ENCODE measurements at regions not wholly inside any gene's neighbourhood (a gene's known extent, or its start where the extent isn't known, plus 50 kb on each side); places are given as distances from the start of the nearest gene placed in this dataset.

DNA sequence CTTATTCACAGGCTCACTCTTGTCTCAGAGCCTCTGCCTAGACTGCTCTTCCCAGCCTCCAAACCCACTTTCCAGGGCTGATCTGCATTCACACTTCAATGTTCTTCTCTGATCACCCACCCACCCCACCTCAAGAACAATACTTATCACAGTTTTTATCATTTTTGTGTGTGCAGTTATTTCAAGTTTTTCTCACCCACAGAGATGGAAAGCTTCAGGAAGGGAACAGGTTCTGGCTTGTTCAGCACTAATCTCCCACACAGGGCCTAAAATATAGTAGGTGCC lies 160.9 kb downstream of the MRPL14 start:
- TF ChIP-seq, protein P1, sequence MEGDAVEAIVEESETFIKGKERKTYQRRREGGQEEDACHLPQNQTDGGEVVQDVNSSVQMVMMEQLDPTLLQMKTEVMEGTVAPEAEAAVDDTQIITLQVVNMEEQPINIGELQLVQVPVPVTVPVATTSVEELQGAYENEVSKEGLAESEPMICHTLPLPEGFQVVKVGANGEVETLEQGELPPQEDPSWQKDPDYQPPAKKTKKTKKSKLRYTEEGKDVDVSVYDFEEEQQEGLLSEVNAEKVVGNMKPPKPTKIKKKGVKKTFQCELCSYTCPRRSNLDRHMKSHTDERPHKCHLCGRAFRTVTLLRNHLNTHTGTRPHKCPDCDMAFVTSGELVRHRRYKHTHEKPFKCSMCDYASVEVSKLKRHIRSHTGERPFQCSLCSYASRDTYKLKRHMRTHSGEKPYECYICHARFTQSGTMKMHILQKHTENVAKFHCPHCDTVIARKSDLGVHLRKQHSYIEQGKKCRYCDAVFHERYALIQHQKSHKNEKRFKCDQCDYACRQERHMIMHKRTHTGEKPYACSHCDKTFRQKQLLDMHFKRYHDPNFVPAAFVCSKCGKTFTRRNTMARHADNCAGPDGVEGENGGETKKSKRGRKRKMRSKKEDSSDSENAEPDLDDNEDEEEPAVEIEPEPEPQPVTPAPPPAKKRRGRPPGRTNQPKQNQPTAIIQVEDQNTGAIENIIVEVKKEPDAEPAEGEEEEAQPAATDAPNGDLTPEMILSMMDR (IDR thresholded peaks at IDR 0.05; ENCODE audit: borderline replicate concordance, extremely low read depth, low read length, poor library complexity, severe bottlenecking): no peak
- TF ChIP-seq EZH2 (IDR thresholded peaks at IDR 0.05; ENCODE audit: borderline replicate concordance, low read depth, low read length, severe bottlenecking): no peak

Measured in DND-41 (cell line).